HCT116 (cell line): ENCODE measurements at regions not wholly inside any gene's neighbourhood (a gene's known extent, or its start where the extent isn't known, plus 50 kb on each side); places are given as distances from the start of the nearest gene placed in this dataset.

Experiments
- ATAC-seq: fragments of 200-7000 bp; cut with Tn5 transposase; 2 replicates; pipeline ENCODE4 v1.9.1; 2020; ENCODE audit warnings: mild to moderate bottlenecking, moderate library complexity
- BruUV-seq: library from RNA; stranded (reverse); fragments of 400-500 nt; replicated peaks from 2 replicates; lab custom pipeline; 2021; lab: Mats Ljungman, UMichigan
- CTCF ChIA-PET: fragments of 300-600 bp; sonication (Branson Sonifier 250); formaldehyde crosslinking; loops from one replicate; lab custom pipeline; 2021; ENCODE audit warnings: antibody characterized with exemption; lab: Charles Lee
- POLR2A ChIA-PET: fragments of 300-600, 350-600 bp; sonication (Branson Sonifier 250); formaldehyde crosslinking; loops from one replicate; lab custom pipeline; 2021; ENCODE audit warnings: antibody characterized with exemption; lab: Charles Lee
- RAD21 ChIA-PET, 2 experiments: fragments of 300-600 bp; sonication (Branson Sonifier 250); formaldehyde crosslinking; loops; one replicate each; lab custom pipeline; 2023; ENCODE audit warnings: low total read pairs in 2 of 2; ENCODE audit not compliant: uncharacterized antibody in 2 of 2, unreplicated experiment in 2 of 2, low non-redundant PET in 1 of 2; lab: Charles Lee
- DNase-seq: peaks from one replicate; pipeline ENCODE4 v3.0.0-alpha.2; 2010; ENCODE audit warnings: low read depth, low spot score
- H2AFZ ChIP-seq: fragments of 200-600 bp; shearing (Covaris generic), sonication (generic); 2 replicates; pipeline ENCODE4 v1.6.1; 2017; ENCODE audit warnings: low read depth, mixed run types, mixed read lengths, antibody characterized with exemption, low read length; ENCODE audit not compliant: poor library complexity, severe bottlenecking
- H3K27ac ChIP-seq: 2 replicates; pipeline ENCODE4 v1.5.1; 2012; ENCODE audit warnings: low read depth, low read length
- H3K27me3 ChIP-seq: fragments of 200-600 bp; sonication (generic); 2 replicates; pipeline ENCODE4 v1.6.1; 2016; ENCODE audit warnings: mixed run types, low read length, mixed read lengths; ENCODE audit not compliant: insufficient read depth
- H3K36me3 ChIP-seq, 2 experiments: fragments of 200-500 bp in 1 of 2; fragments of 200-600 bp in 1 of 2; sonication (Bioruptor generic) in 1 of 2; sonication (generic) in 1 of 2; 2 replicates each; pipeline versions ENCODE4 v1.5.1 to v1.6.1; 2014 to 2016; ENCODE audit warnings: low read length in 2 of 2, inconsistent platforms in 1 of 2, mixed read lengths in 1 of 2, mixed run types in 1 of 2; ENCODE audit not compliant: insufficient read depth in 2 of 2, control insufficient read depth in 1 of 2
- H3K4me1 ChIP-seq, 2 experiments: fragments of 200-600 bp in 1 of 2; sonication (generic) in 1 of 2; 2 replicates each; pipeline versions ENCODE4 v1.5.1 to v1.6.1; 2012 to 2017; ENCODE audit warnings: low read length in 2 of 2, inconsistent platforms in 1 of 2, mild to moderate bottlenecking in 1 of 2, mixed read lengths in 1 of 2, mixed run types in 1 of 2, moderate library complexity in 1 of 2; ENCODE audit not compliant: insufficient read depth in 2 of 2, control insufficient read depth in 1 of 2
- H3K4me2 ChIP-seq: fragments of 200-600 bp; sonication (generic); 2 replicates; pipeline ENCODE4 v1.6.1; 2017; ENCODE audit warnings: mixed run types, low read length, mixed read lengths
- H3K4me3 ChIP-seq, 2 experiments: fragments of 200-600 bp in 1 of 2; sonication (generic) in 1 of 2; replicated peaks in 1 of 2; 2 replicates each; pipeline ENCODE4 v1.5.1; 2011 to 2016; ENCODE audit warnings: low read length in 2 of 2, control low read depth in 1 of 2, low read depth in 1 of 2, mild to moderate bottlenecking in 1 of 2, mixed read lengths in 1 of 2, mixed run types in 1 of 2
- H3K79me2 ChIP-seq: fragments of 200-600 bp; sonication (generic); 2 replicates; pipeline ENCODE4 v1.6.1; 2017; ENCODE audit warnings: mild to moderate bottlenecking, mixed run types, low read length, moderate library complexity, mixed read lengths; ENCODE audit not compliant: insufficient read depth
- H3K9ac ChIP-seq: fragments of 200-600 bp; sonication (generic); 2 replicates; pipeline ENCODE4 v1.6.1; 2016; ENCODE audit warnings: low read length, mixed read lengths
- H3K9me2 ChIP-seq: fragments of 200-600 bp; sonication (generic), shearing (Covaris generic); 2 replicates; pipeline ENCODE4 v1.6.1; 2017; ENCODE audit warnings: mixed run types, mild to moderate bottlenecking, moderate library complexity; ENCODE audit not compliant: insufficient read depth
- H3K9me3 ChIP-seq, 2 experiments: fragments of 200-500 bp in 1 of 2; fragments of 200-600 bp in 1 of 2; sonication (Bioruptor generic) in 1 of 2; sonication (generic) in 1 of 2; 2 replicates each; pipeline ENCODE4 v1.6.1; 2014 to 2017; ENCODE audit warnings: low read length in 2 of 2, mixed read lengths in 2 of 2, inconsistent platforms in 1 of 2, low read depth in 1 of 2, mild to moderate bottlenecking in 1 of 2, mixed run types in 1 of 2, moderate library complexity in 1 of 2; ENCODE audit not compliant: control insufficient read depth in 1 of 2, insufficient read depth in 1 of 2
- H4K20me1 ChIP-seq: fragments of 200-600 bp; sonication (generic), shearing (Covaris generic); 2 replicates; pipeline ENCODE4 v1.6.1; 2017; ENCODE audit warnings: mixed run types, mild to moderate bottlenecking, moderate library complexity; ENCODE audit not compliant: insufficient read depth
- CBX3 ChIP-seq: IDR thresholded peaks from 2 replicates; pipeline ENCODE4 v1.6.1; 2012; ENCODE audit warnings: low read depth
- ELF1 ChIP-seq: IDR thresholded peaks from 2 replicates; pipeline ENCODE4 v1.6.1; 2012; ENCODE audit warnings: low read depth, borderline replicate concordance
- EZH2 ChIP-seq: fragments of 200-600 bp; sonication (generic); IDR thresholded peaks from 2 replicates; pipeline ENCODE4 v1.6.1; 2017; ENCODE audit warnings: antibody characterized with exemption, mixed run types
- EZH2phosphoT487 ChIP-seq: fragments of 200-600 bp; IDR thresholded peaks from 2 replicates; pipeline ENCODE4 v1.6.1; 2018; ENCODE audit warnings: antibody characterized with exemption, borderline replicate concordance
- POLR2A ChIP-seq: IDR thresholded peaks from 2 replicates; pipeline ENCODE4 v1.7.0; 2011; ENCODE audit warnings: borderline replicate concordance; ENCODE audit not compliant: insufficient read depth, insufficient read length; ENCODE audit errors: extremely low read depth
- POLR2AphosphoS5 ChIP-seq: IDR thresholded peaks from 2 replicates; pipeline ENCODE4 v1.6.1; 2011; ENCODE audit warnings: mild to moderate bottlenecking, low read depth, low read length, moderate library complexity
- SIN3A ChIP-seq: IDR thresholded peaks from 2 replicates; pipeline ENCODE4 v1.6.1; 2012; ENCODE audit warnings: low read depth
- TCF7L2 ChIP-seq: IDR thresholded peaks from 2 replicates; pipeline ENCODE4 v1.7.0; 2011; ENCODE audit warnings: borderline replicate concordance, inconsistent platforms; ENCODE audit not compliant: insufficient read depth, insufficient read length; ENCODE audit errors: extremely low read depth
- YY1 ChIP-seq: IDR thresholded peaks from 2 replicates; pipeline ENCODE4 v1.6.1; 2011; ENCODE audit warnings: low read length, low read depth, moderate library complexity, mild to moderate bottlenecking; ENCODE audit not compliant: insufficient replicate concordance; ENCODE audit errors: extremely low read depth
- ZBTB33 ChIP-seq: IDR thresholded peaks from 2 replicates; pipeline ENCODE4 v1.6.1; 2011; ENCODE audit warnings: mild to moderate bottlenecking, low read length, moderate library complexity; ENCODE audit not compliant: insufficient replicate concordance; ENCODE audit errors: extremely low read depth
- ZNF274 ChIP-seq: fragments of 200-500 bp; sonication (Bioruptor generic); IDR thresholded peaks from 2 replicates; pipeline ENCODE4 v1.6.1; 2014; ENCODE audit warnings: mild to moderate bottlenecking, low read depth, low read length, inconsistent platforms
- intact Hi-C: fragments of 100-400 bp; cut with micrococcal nuclease; formaldehyde crosslinking; loops from 2 replicates; pipeline ENCODE4 v1.10.0; 2022
- TF ChIP-seq, protein P1 (sequence below): IDR thresholded peaks from 2 replicates; pipeline ENCODE4 v1.6.1; 2012

GRCh38 chr17:69620363-69620762 lies 205.9 kb downstream of the MAP2K6 start:
- no peaks in the 10 kb centered on the region for H4K20me1 ChIP-seq
- intact Hi-C loops, result no loop called here
- no peaks in the 10 kb centered on the region for H3K9me2 ChIP-seq
- H3K27me3 ChIP-seq, result no peaks in the 10 kb centered on the region
- ChIA-PET CTCF (interaction anchor here (1.3 kb wide), 1 partner anchor 13 kb away, joined by 11 read pairs; no protein-coding TSS in a partner anchor), POLR2A (no interaction called here), RAD21 (no interaction called here)
- no peaks in the 10 kb centered on the region for H3K4me1 ChIP-seq
- H3K4me2 ChIP-seq, result no peak overlapping the region
- no peak overlapping the region for H2AFZ ChIP-seq
- BruUV-seq, result no TSS peak
- H3K36me3 ChIP-seq, result no peaks in the 10 kb centered on the region
- no peak overlapping the region for H3K4me3 ChIP-seq
- H3K27ac ChIP-seq, result no peak overlapping the region
- DNase-seq (no peak), ATAC-seq (no peak)
- TF ChIP-seq, protein P1, sequence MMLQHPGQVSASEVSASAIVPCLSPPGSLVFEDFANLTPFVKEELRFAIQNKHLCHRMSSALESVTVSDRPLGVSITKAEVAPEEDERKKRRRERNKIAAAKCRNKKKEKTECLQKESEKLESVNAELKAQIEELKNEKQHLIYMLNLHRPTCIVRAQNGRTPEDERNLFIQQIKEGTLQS, result no peak
- TF ChIP-seq EZH2phosphoT487 (no peak), CBX3 (no peak), ZBTB33 (no peak), YY1 (no peak), EZH2 (no peak), SIN3A (no peak), POLR2A (no peak), POLR2AphosphoS5 (no peak), ZNF274 (no peak), ELF1 (no peak), TCF7L2 (no peak)
- no peak overlapping the region for H3K9ac ChIP-seq
- no peaks in the 10 kb centered on the region; a peak in 1 of 4 replicates for H3K9me3 ChIP-seq
- H3K79me2 ChIP-seq, result no peaks in the 10 kb centered on the region
